ENCODE measurements at regions not wholly inside any gene's neighbourhood (a gene's known extent, or its start where the extent isn't known, plus 50 kb on each side); places are given as distances from the start of the nearest gene placed in this dataset.
A peak's percentile ranks its signal among the peaks of the same experiment; 100 is the strongest.
"Not testable (repeated sequence)": the region's sequence is repeated elsewhere in the genome, so short reads cannot be mapped to it uniquely, and the experiment has no call there.

DNA sequence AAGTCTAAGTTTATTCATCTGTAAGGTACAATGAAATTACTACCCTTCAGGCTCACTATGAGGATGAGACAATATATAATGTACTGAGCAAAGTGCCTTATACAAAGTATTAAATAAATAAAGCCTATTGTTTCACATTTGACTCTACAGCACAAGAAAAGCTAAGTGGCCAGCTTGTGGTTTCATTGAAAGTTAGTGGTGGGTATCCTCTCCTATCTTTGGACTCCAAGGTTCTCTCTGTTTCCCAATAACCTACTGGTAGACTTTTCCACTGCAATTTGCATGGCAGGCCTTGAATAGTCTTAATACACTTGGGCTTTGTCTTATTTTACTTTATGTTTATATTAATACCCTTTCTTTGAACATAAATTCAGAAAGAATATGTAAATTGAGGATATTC, 262.7 kb downstream of the DEPDC1B start:
- no peak for DNase-seq

DNA sequence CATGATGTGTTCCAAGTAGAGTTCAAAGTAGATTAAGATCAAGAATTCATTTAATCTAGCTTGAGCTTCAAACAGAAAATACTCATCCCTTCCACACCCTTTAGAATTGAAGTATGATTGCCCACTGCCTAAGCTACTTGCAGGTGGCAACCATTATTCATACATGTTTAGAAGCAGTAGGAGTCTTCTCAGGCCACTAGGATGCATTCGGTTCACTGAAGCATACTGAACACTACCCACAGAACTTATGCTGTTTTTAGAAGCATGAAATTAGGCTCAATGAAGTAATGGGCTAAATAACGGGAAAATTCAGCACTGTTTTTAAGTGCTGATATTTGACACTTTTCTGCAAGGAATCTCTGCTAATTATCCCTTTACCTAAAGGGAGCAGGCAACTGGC, 263.4 kb downstream of the DEPDC1B start:
- peak; percentile 25 for DNase-seq

DNA sequence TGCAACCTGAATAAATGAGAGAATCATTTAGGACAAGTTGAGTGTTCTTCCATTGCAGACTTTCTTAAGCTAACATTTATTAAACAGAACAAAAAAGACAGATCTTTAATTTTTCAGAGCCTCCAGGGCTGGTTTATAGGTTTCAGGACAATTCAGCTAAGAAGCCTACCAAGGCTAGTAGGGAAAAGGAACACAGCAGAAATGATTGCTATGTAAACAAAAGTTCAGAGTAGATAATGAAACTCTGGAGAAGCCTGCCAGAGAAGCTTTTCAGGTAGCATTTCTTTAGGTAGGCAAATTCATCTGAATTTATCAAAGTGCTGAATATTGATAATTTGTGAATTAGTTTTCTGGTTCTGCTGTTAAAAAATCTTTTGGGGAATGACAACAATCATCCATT, 264.2 kb downstream of the DEPDC1B start:
- DNase-seq, result no peak

DNA sequence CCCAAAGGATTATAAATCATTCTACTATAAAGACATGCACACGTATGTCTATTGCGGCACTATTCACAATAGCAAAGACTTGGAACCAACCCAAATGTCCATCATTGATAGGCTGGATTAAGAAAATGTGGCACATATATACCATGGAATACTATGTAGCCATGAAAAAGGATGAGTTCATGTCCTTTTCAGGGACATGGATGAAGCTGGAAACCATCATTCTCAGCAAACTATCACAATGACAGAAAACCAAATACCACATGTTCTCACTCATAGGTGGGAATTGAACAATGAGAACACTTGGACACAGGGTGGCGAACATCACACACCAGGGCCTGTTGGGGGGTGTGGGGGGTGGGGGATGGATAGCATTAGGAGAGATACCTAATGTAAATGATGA, 273.8 kb downstream of the DEPDC1B start:
- not testable (repeated sequence) for DNase-seq

DNA sequence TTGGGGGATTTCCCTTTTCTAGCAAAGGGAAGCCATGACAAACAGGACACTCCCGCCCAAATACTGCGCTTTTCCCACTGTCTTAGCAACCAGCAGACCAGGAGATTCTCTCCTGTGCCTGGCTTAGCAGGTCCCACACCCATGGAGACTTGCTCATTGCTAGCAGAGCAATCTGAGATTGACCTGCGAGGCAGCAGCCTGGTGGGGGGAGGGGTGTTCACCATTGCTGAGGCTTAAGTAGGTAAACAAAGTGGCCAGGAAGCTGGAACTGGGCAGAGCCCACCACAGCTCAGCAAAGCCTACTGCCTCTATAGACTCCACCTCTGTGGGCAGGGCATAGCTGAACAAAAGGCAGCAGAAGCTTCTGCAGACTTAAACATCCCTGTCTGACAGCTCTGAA, 279.2 kb downstream of the DEPDC1B start:
- not testable (repeated sequence) for DNase-seq

DNA sequence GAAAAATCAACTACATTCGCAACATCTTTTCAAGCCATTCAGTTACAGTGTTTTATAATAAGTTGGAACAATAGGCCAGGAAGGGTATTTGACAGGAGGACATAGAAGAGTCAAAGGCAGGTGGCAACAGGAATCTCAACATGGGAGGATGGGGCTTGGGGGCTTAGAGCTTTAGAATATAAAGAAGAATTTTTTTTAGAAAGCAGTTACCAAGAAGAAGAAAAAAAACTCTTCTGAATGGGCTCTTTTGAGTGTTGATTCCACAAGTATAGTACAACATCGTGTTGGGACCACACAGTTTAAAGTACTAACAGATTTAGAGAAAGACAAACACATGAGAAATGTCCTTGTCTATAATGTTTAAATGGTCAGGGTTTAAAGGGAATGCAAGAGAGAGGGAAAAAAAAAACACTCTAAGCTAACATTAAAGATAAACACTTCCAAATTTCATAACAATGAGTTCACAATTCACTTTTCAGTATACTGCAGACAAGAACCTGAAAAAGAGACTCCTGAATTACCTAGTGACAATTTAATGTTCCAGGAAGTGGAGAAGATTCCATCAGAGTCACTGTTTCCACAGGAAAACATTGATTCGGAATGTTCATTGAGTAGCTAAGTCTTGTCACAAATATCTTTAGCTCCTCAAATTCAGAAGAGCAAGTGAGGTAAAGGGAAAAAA, 282.3 kb downstream of the DEPDC1B start:
- DNase-seq, result no peak

DNA sequence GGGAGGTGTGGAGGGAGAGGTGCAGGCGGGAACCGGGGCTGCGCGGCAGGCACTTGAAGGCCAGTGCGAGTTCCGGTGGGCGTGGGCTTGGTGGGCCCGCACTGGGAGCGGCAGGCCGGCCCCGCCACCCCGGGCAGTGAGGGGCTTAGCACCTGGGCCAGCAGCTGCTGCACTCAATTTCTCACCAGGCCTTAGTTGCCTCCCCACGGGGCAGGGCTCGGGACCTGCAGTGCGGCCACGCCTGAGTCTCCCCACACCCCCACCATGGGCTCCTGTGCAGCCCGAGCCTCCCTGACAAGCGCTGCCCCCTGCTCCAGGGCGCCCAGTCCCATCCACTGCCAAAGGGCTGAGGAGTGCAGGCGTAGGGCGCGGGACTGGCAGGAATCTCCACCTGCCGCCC, 284.5 kb downstream of the DEPDC1B start:
- DNase-seq, result no peak

DNA sequence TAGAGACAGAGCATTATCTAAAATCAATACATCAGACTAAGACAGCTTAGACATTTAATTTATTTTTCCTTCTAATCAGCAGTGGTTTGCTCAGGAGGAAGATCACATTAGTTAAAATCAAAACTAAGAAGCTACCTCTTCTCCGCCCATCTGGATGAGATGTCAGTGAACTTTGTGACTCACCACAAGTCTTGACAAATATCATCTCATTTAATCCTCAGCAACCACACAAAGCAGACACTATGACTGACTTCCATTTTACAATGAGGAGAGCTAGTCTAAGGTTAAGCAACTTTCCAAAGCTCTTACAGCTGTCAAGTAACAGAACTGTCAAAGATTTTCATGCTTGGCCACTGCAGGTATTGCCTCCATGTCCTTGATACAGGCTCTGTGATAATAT, 289.5 kb downstream of the DEPDC1B start:
- DNase-seq, result no peak

DNA sequence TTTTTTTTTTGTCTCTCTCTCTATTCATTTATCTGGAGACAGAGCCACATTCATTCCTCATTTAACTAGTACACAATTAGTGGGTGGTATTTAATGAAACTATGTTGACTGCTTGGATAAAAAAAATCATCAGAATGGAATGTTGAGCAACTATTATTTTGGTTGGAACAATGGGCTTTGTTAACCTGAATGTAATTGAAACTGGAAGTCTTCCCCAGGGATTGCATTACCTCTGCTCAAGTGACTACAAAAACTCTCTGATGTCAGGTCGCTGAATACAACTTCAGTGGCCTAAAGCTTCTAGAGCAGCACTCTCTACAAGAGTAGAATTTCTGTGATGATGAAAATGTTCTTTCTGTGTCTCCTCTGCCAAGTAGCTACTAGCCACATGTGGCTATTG, 295.8 kb downstream of the DEPDC1B start:
- no peak for DNase-seq

DNA sequence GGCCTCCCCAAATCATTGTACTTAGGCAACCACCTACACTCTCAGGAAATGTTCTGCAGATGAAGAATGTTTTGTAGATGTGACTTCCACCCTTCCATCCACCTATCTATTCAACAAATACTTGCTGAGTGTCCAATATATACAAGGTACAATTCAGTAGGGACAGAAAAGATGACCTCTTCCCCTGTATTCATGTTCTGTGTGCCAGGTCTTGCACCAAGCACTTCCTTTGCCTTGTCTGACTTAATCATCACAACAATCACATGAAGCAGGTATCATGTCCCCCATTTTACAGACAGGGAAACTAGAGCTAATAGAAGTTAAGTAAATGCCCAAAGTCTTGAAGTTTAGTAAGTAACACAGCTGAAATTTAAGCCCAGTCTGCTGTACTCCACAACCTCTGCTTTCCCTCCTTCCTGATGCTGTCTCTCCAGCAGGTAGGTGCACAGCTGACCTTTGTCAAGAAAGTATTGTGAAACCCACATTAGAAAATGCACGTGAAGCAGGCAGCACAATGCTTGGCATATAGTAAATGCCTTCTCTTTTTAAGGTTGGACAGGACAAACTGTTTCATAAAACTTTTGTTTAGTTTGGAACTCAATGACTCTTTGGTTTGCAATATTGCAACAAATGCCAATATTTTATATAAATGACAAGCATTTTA, 296.5 kb downstream of the DEPDC1B start:
- DNase-seq, result no peak

DNA sequence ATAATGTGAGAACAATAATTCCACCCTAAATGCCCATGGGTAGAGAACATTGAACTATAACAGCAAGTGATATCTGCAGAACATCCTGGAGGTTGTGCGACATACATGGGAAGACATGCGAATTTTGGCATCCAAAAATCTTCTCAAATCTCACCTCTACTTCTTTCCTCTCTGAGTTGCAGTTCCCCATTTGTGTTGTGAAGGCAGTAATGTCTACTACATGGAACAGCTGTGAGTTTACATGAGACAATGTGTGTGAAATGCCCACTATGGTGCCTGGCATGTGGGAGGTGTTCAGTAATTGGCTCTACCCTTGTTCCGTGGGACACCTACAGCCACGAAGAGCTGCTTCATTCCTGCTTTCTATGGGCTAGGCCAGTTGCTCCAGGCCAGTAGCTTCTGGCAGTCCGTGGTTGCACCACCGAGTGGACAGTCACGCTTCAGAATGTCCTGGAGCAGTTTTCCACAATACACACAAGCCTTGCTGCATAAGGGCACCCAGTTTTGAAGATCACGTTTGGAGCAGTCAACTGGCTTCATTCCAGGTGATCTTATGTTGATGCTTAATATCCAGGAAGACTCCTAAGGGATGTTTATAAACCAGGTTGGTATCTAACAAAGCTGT, 297.7 kb downstream of the DEPDC1B start:
- DNase-seq, result no peak

DNA sequence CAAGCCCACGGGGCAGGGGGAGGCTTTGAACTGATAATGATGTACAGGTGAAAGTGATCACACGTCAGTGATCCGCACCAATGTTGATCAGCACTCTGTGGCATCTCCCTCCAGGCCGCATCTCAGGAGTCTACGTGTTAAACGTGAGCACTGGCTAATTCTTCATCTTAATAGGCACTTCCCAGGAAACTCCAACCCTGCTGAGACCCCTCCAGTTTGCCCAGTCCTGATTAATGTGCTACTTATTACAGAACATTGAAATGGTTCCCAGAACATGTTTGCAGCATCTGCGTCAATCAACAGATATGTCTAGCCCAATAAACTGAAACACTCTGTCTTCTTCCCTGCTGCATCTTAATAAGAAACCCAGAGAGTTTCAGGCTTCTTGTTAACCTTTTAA, 298.4 kb downstream of the DEPDC1B start:
- no peak for DNase-seq

DNA sequence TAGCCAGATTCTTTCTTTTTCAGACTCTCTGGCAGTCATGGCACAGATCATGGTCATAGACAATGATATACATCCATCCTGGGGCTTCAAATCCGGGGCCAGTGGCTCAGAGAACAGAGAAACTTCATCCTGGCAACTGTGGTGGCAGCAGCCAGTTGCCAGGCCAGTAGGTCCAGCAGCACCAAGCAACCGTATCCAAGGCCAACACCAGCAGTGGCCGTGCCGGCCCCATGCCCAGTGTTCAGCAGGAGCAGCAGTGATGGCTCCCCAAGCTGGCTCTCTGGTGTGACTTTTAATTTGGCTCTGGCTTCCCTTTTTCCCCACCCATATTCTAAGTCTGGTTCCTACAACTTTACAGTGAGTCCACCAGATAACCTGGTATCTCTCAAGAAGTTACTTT, 300.5 kb downstream of the DEPDC1B start:
- no peak for DNase-seq

DNA sequence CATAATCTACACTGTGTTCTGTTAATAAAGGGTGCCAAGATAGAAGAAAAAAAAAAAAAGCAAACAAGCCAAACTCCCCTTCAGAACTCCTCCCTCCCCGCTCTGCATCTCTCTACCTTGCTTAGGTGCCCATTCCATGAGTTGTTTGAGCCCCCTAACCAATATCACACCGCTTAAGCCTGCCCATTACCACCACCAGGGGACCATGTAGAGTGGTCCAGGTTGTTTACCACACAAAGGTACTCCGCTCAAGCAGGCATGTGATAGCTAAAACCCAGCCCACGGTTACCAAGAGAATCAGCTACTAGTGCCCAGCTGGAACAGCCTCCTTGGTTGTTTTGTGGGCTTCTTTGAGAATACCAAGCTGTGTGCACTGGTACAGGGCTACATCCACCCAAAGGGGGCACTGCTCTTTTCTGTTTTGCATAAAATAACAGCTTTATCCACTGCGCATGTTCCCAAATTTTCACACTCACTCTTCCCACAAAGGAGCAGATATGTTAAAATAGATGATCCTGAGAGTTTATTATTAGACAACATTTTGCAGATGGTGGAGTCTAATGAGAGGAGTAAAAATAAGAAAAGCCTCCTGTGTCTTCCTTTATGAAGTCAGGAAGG, 304.1 kb downstream of the DEPDC1B start:
- DNase-seq, result no peak

DNA sequence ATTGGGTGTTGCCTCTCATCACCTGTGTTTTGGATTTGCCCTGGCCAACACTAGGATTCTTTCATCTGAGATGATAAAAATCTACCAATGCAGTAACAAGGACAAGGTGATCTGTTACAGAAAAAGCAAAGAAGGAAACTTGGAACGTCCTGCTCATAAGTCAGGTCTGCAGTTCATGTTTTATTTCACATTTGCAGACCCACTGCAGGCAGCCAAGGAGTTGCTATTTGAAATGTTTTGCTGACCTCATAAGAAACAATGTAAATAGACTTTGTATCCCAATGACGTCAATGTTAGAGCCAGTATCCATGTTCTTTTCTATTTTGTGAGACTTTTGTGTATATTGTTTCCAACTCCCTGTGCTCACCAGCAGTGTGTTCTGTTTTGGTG, 312.9 kb downstream of the DEPDC1B start:
- no peak for DNase-seq

DNA sequence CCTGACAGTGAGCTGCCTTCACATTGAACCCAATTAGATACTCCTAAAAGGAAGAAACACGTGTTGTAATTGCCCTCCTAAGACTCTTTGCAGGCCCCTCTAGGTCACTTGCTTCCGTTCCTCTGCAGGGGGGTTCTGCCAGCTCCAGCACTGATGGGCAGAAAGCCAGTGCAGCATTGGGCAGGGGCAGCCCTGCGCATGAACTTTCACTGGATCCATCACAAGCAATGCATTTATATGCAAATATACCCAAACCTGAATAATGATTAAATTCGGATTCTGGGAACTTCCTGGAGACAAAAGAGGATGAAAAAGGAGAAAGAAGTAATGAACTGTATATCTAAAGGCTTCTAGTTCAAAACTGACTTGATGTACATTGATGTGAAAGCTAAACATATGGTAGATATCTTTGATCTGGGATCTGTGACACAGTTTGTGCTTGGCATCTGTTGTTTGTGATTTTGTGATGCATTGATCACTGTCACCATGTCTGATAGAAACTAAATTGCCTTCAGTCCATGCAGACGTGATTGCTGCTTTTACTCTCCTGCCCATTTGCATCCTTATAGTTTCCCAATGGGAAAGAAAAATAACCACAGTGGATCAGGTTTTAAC, 313.4 kb downstream of the DEPDC1B start:
- DNase-seq, result no peak

DNA sequence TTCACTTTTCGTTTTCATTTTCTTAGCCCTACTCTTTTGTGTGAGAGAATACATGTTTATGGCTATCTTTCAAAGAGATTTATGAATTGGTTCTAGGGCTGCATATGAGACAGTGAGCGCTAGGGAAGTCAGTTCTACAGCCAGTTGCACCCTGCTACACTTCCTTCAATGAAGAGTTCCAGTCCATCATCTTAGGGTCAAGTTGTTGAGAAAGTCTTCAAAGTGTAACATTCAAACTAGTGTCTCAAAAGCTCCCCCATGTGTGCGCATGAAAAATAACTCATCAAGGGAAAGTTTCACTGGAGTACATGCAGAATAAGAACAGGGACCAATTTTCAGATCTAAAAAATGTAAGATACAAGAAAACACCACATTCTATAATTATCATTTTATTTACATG, 317.2 kb downstream of the DEPDC1B start:
- DNase-seq, result peak; percentile 51

DNA sequence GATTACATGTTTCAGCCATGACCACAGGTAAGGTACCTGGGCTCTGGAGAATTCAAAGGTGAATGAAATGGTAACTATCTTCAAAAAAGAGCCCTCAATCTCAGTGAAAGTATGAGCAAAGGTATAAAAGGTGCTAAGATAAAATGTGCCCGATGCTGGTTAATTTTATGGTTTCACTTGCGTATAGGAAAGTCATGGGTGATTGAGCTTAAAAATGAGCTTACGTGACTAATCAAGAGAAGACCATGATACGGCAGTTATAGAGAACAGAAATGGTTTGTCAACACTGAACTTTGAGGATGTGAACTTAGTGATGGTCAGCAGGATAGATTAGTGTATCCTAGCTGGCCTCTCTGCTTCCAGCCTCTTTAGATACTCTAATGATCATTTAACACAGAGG, 320.1 kb downstream of the DEPDC1B start:
- DNase-seq, result no peak

DNA sequence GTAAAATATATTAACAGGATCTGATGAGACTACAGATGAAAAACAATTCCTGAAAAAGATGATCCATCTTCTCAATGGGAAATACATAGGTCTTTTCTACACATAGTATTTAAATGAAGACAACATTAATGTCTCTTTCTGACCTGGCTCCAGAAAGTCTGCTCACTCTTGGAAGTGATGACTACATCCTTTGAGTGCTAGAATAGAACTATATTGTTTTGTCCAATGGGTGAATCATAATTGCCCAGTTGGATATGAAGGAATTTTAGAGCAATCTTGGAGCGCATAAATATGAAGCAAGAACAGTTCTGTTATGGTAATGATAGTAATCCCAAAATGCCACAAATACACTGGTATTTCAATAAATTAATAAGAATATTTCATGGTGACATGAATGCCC, 322.1 kb downstream of the DEPDC1B start:
- DNase-seq, result no peak

DNA sequence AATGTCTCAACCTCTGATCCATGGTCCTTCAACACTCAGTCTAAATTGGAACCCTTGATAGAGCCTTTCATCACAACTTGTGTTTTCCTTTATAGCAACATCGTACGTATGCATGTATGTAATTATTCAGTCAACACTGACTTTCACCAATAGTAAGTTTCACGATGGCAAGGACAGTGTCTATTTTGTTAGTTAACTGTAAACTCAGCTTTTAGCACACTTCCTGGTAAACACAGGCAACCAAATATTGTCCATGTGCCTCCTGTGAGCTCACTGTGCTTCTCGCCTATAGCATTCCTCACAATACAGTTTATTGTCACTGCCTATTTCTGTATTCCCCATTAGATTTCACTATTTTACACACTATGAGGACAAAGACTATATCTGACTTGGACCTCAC, 323.1 kb downstream of the DEPDC1B start:
- DNase-seq, result no peak

DNA sequence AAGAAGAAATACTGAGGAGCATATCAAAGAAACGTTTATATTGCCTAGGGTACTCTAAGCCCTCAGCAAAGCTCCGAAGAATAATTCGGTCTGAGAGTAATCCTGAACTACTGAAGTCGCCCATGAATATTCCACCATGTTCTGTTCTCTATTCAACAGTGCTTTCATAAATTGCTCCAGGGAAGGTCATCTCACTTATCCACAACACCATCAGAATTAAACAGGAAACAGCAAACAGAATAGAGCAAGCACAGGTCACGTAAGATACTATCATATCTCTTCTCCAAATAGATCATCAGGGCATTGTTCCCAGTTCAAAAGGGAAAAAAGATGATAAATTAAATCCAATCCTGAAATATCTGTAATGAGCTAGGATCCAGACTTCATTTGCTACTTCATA, 325.6 kb downstream of the DEPDC1B start:
- DNase-seq, result no peak

DNA sequence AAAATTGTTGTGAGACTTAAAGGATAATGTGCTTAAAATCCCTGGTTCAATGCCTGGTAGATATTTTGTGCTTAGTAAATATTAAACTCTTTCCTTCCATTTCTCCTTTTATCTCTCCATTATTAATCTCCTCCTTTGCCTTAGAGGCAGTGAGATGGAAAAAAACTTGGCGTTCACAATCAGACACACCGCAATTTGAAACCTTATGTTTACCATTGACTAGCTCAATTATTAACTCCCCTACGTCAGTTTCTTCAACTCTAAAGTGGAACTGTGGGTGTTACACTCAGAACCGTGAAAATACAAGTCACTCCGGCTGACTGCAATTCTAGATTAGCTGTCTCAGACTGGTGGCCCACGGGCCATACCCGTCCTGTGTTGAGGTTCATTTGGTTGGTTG, 327.2 kb downstream of the DEPDC1B start:
- peak; percentile 71 for DNase-seq

DNA sequence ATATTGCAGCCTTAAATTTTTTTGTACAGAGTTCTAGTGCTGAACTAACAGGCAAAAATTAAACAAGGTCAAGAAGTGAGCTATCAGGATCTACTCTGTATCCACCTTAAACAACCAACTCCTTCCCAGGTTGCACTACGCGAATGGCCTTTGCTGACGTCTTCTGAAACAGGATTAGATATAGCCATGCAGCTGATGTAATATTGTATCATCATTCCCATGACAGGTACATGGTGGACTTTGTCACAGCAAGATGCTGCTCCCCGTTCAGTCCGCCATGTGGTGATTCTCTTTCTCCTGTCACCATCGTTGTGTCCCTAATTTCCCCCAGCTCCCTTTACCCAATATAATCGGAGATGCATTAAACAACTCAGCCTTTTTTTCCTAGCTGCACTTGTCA, 328.9 kb downstream of the DEPDC1B start:
- no peak for DNase-seq

DNA sequence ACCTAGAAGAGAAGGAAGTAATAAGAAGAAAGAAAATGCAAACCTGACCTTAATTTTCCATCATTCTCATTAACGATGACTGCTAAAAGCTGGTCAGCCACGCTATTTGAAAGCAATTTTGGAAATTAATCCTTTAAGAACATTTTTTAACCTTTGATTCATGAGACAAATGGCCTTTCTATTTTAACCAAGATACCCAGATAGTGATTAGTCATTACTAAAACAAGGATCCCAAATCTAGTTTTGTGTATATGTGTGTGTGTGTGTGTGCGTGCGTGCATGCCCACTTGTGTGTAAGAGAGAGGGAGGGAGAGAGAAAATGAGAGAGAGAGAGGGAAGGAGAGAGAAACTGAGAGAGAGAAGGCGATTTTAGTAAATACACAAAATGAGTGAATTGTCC, 329.5 kb downstream of the DEPDC1B start:
- DNase-seq, result no peak

Measured in kidney glomerular epithelial cell (primary cell).